Activated CD4-positive, alpha-beta memory T cell treated with anti-CD3 and anti-CD28 coated beads, Interleukin-2, amount 10 ng/mL, durations not matched to agents 7 days and 5 days (primary cell): ENCODE measurements at regions not wholly inside any gene's neighbourhood (a gene's known extent, or its start where the extent isn't known, plus 50 kb on each side); places are given as distances from the start of the nearest gene placed in this dataset.

Source experiments
- CTCF ChIA-PET: fragments of 350-600 bp; sonication (Branson Sonifier 250); formaldehyde crosslinking; loops from one replicate; lab custom pipeline; 2021; ENCODE audit warnings: antibody characterized with exemption, inconsistent platforms; lab: Charles Lee
- POLR2A ChIA-PET: fragments of 350-600 bp; sonication (Branson Sonifier 250); formaldehyde crosslinking; loops from one replicate; lab custom pipeline; 2021; ENCODE audit warnings: antibody characterized with exemption; lab: Charles Lee
- DNase-seq: peaks from one replicate; pipeline ENCODE4 v3.0.0-alpha.2; 2020
- H3K27ac Mint-ChIP-seq: one replicate; pipeline ENCODE4 v1.8.0; 2021; ENCODE audit warnings: mild to moderate bottlenecking, mixed read lengths
- H3K27me3 Mint-ChIP-seq: one replicate; pipeline ENCODE4 v1.8.0; 2021; ENCODE audit warnings: mixed read lengths
- H3K36me3 Mint-ChIP-seq: one replicate; pipeline ENCODE4 v1.8.0; 2021; ENCODE audit warnings: low read depth, mixed read lengths
- H3K4me1 Mint-ChIP-seq: one replicate; pipeline ENCODE4 v1.8.0; 2021; ENCODE audit warnings: mixed read lengths
- H3K4me3 Mint-ChIP-seq: one replicate; pipeline ENCODE4 v1.8.0; 2021; ENCODE audit warnings: mild to moderate bottlenecking, mixed read lengths
- H3K9me3 Mint-ChIP-seq: one replicate; pipeline ENCODE4 v1.8.0; 2021; ENCODE audit warnings: mixed read lengths

- POLR2A ChIA-PET: no interaction called here
- Mint-ChIP-seq H3K27ac (no peak overlapping the region), H3K4me3 (no peak overlapping the region)
Observed at GRCh38 chr10:30256084-30256483, 93.0 kb downstream of the MTPAP start.

GRCh38 chr10:30254926-30255325 is 94.2 kb downstream of the MTPAP start:
- peaks cover 33% of the 10 kb centered on the region for H3K27me3 Mint-ChIP-seq

More at GRCh38 chr10:30256084-30256483, 93.0 kb downstream of the MTPAP start:
- H3K9me3 Mint-ChIP-seq: peaks cover 6% of the 10 kb centered on the region
- H3K27me3 Mint-ChIP-seq: peaks cover 30% of the 10 kb centered on the region
- no peak for DNase-seq
- CTCF ChIA-PET: no interaction called here
- no peaks in the 10 kb centered on the region for H3K36me3 Mint-ChIP-seq
- H3K4me1 Mint-ChIP-seq: no peaks in the 10 kb centered on the region

GRCh38 chr10:30248728-30249127 is 100.3 kb downstream of the MTPAP start:
- no peak overlapping the region for H3K27ac Mint-ChIP-seq
- peaks cover 2% of the 10 kb centered on the region for H3K36me3 Mint-ChIP-seq
- peaks cover 13% of the 10 kb centered on the region for H3K27me3 Mint-ChIP-seq
- DNase-seq: no peak
- ChIA-PET POLR2A (no interaction called here), CTCF (no interaction called here)
- H3K4me1 Mint-ChIP-seq: peaks cover 10% of the 10 kb centered on the region
- H3K4me3 Mint-ChIP-seq: no peak overlapping the region
- H3K9me3 Mint-ChIP-seq: no peaks in the 10 kb centered on the region

More at GRCh38 chr10:30254926-30255325, 94.2 kb downstream of the MTPAP start:
- no peak overlapping the region for H3K27ac Mint-ChIP-seq
- no peak overlapping the region for H3K4me3 Mint-ChIP-seq
- DNase-seq: no peak
- CTCF ChIA-PET: interaction anchor here (0.6 kb wide), 1 partner anchor 694 kb away, joined by 3 read pairs; no protein-coding TSS in a partner anchor
- no peaks in the 10 kb centered on the region for H3K4me1 Mint-ChIP-seq
- POLR2A ChIA-PET: no interaction called here
- H3K36me3 Mint-ChIP-seq: no peaks in the 10 kb centered on the region
- peaks cover 6% of the 10 kb centered on the region for H3K9me3 Mint-ChIP-seq

- no peak for DNase-seq
- Mint-ChIP-seq H3K36me3 (peaks cover 2% of the 10 kb centered on the region), H3K4me1 (peaks cover 10% of the 10 kb centered on the region), H3K27me3 (peaks cover 13% of the 10 kb centered on the region), H3K9me3 (no peaks in the 10 kb centered on the region), H3K4me3 (no peak overlapping the region), H3K27ac (no peak overlapping the region)
- POLR2A ChIA-PET: interaction anchor here (0.5 kb wide), 1 partner anchor 84 kb away, joined by 3 read pairs; no protein-coding TSS in a partner anchor
- CTCF ChIA-PET: interaction anchor here (1.1 to 1.5 kb wide), 2 partner anchors 70 to 221 kb away, joined by 3 read pairs; no protein-coding TSS in a partner anchor
Observed at GRCh38 chr10:30247704-30248103, 101.4 kb downstream of the MTPAP start.

GRCh38 chr10:30241422-30242110 is 107.5 kb downstream of the MTPAP start:
- no peaks in the 10 kb centered on the region for H3K36me3 Mint-ChIP-seq
- no peak overlapping the region for H3K27ac Mint-ChIP-seq
- H3K4me1 Mint-ChIP-seq: peaks cover 6% of the 10 kb centered on the region
- CTCF ChIA-PET: interaction anchor here (0.8 to 5.4 kb wide), 7 partner anchors 10 to 398 kb away, joined by 3 to 98 read pairs (median 4); no protein-coding TSS in a partner anchor
- POLR2A ChIA-PET: interaction anchor here (1.0 kb wide), 1 partner anchor 10 kb away, joined by 4 read pairs; no protein-coding TSS in a partner anchor
- peaks cover 8% of the 10 kb centered on the region for H3K27me3 Mint-ChIP-seq
- no peak for DNase-seq
- no peak overlapping the region for H3K4me3 Mint-ChIP-seq
- H3K9me3 Mint-ChIP-seq: no peaks in the 10 kb centered on the region

- POLR2A ChIA-PET: no interaction called here
- Mint-ChIP-seq H3K9me3 (no peaks in the 10 kb centered on the region), H3K36me3 (no peaks in the 10 kb centered on the region), H3K4me1 (peaks cover 8% of the 10 kb centered on the region), H3K27ac (no peak overlapping the region), H3K4me3 (no peak overlapping the region), H3K27me3 (peaks cover 14% of the 10 kb centered on the region)
- no peak for DNase-seq
- CTCF ChIA-PET: interaction anchor here (0.6 to 5.4 kb wide), 2 partner anchors 156 to 239 kb away, joined by 4 to 98 read pairs; no protein-coding TSS in a partner anchor
Observed at GRCh38 chr10:30238836-30239235, 110.2 kb downstream of the MTPAP start.

GRCh38 chr10:30233186-30233959 is 115.7 kb downstream of the MTPAP start:
- Mint-ChIP-seq H3K36me3 (no peaks in the 10 kb centered on the region), H3K9me3 (no peaks in the 10 kb centered on the region), H3K4me3 (no peak overlapping the region), H3K27me3 (peaks cover 11% of the 10 kb centered on the region), H3K27ac (no peak overlapping the region), H3K4me1 (peaks cover 26% of the 10 kb centered on the region)
- CTCF ChIA-PET: interaction anchor here (1.2 kb wide), 1 partner anchor 235 kb away, joined by 5 read pairs; no protein-coding TSS in a partner anchor
- no peak for DNase-seq
- POLR2A ChIA-PET: no interaction called here

- peak overlapping the region; percentile 33 for H3K27ac Mint-ChIP-seq
- CTCF ChIA-PET: interaction anchor here (1.3 to 2.3 kb wide), 4 partner anchors 10 to 233 kb away, joined by 4 to 19 read pairs (median 8); no protein-coding TSS in a partner anchor
- no peak overlapping the region for H3K4me3 Mint-ChIP-seq
- H3K4me1 Mint-ChIP-seq: peaks cover 26% of the 10 kb centered on the region
- no peak for DNase-seq
- no peaks in the 10 kb centered on the region for H3K36me3 Mint-ChIP-seq
- POLR2A ChIA-PET: interaction anchor here (1.0 to 1.2 kb wide), 2 partner anchors 9 to 204 kb away, joined by 4 to 8 read pairs; no protein-coding TSS in a partner anchor
- H3K9me3 Mint-ChIP-seq: no peaks in the 10 kb centered on the region
- H3K27me3 Mint-ChIP-seq: peaks cover 13% of the 10 kb centered on the region
Observed at GRCh38 chr10:30231709-30232108, 117.4 kb downstream of the MTPAP start.

- Mint-ChIP-seq H3K27ac (peak overlapping the region; percentile 33), H3K9me3 (no peaks in the 10 kb centered on the region), H3K27me3 (peaks cover 13% of the 10 kb centered on the region), H3K4me3 (no peak overlapping the region), H3K36me3 (no peaks in the 10 kb centered on the region), H3K4me1 (peaks cover 26% of the 10 kb centered on the region)
- CTCF ChIA-PET: interaction anchor here (0.9 to 2.3 kb wide), 5 partner anchors 10 to 232 kb away, joined by 3 to 19 read pairs (median 7); no protein-coding TSS in a partner anchor
- peak; percentile 26 for DNase-seq
- POLR2A ChIA-PET: interaction anchor here (1.0 to 1.2 kb wide), 2 partner anchors 10 to 203 kb away, joined by 4 to 8 read pairs; no protein-coding TSS in a partner anchor
Observed at GRCh38 chr10:30231071-30231652, 117.9 kb downstream of the MTPAP start.

- Mint-ChIP-seq H3K4me1 (peaks cover 24% of the 10 kb centered on the region), H3K9me3 (no peaks in the 10 kb centered on the region), H3K27ac (no peak overlapping the region), H3K36me3 (no peaks in the 10 kb centered on the region), H3K4me3 (no peak overlapping the region), H3K27me3 (peaks cover 8% of the 10 kb centered on the region)
- CTCF ChIA-PET: interaction anchor here (0.7 to 1.6 kb wide), 2 partner anchors 107 to 231 kb away, joined by 4 read pairs; no protein-coding TSS in a partner anchor
- POLR2A ChIA-PET: no interaction called here
- no peak for DNase-seq
Observed at GRCh38 chr10:30229536-30229935, 119.5 kb downstream of the MTPAP start.

GRCh38 chr10:30228417-30229036 is 120.6 kb downstream of the MTPAP start:
- no peak for DNase-seq
- Mint-ChIP-seq H3K27ac (no peak overlapping the region), H3K4me3 (no peak overlapping the region), H3K27me3 (peaks cover 7% of the 10 kb centered on the region), H3K9me3 (no peaks in the 10 kb centered on the region), H3K4me1 (peaks cover 24% of the 10 kb centered on the region), H3K36me3 (no peaks in the 10 kb centered on the region)
- POLR2A ChIA-PET: no interaction called here
- CTCF ChIA-PET: interaction anchor here (1.6 kb wide), 1 partner anchor 230 kb away, joined by 4 read pairs; no protein-coding TSS in a partner anchor

GRCh38 chr10:30227481-30227880 is 121.6 kb downstream of the MTPAP start:
- no peak for DNase-seq
- POLR2A ChIA-PET: no interaction called here
- Mint-ChIP-seq H3K27ac (no peak overlapping the region), H3K36me3 (no peaks in the 10 kb centered on the region), H3K27me3 (peaks cover 8% of the 10 kb centered on the region), H3K4me1 (peaks cover 23% of the 10 kb centered on the region), H3K4me3 (no peak overlapping the region), H3K9me3 (no peaks in the 10 kb centered on the region)
- CTCF ChIA-PET: no interaction called here
